A673 (cell line): ENCODE measurements at regions not wholly inside any gene's neighbourhood (a gene's known extent, or its start where the extent isn't known, plus 50 kb on each side); places are given as distances from the start of the nearest gene placed in this dataset.

Experiments used
- EZH2 ChIP-seq: fragments of 200-600 bp; sonication (generic); IDR thresholded peaks from 2 replicates; pipeline ENCODE4 v1.6.1; 2017; ENCODE audit warnings: borderline replicate concordance, low read depth, mild to moderate bottlenecking, mixed read lengths, antibody characterized with exemption, low read length; ENCODE audit not compliant: poor library complexity, severe bottlenecking
- TF ChIP-seq, protein P1 (sequence below): fragments of 300-800, 200-600 bp; sonication (generic); conservative IDR thresholded peaks from 2 replicates; pipeline ENCODE4 v1.5.1; 2017; ENCODE audit warnings: low read depth, mild to moderate bottlenecking, antibody characterized with exemption, low read length, moderate library complexity, mixed read lengths

DNA sequence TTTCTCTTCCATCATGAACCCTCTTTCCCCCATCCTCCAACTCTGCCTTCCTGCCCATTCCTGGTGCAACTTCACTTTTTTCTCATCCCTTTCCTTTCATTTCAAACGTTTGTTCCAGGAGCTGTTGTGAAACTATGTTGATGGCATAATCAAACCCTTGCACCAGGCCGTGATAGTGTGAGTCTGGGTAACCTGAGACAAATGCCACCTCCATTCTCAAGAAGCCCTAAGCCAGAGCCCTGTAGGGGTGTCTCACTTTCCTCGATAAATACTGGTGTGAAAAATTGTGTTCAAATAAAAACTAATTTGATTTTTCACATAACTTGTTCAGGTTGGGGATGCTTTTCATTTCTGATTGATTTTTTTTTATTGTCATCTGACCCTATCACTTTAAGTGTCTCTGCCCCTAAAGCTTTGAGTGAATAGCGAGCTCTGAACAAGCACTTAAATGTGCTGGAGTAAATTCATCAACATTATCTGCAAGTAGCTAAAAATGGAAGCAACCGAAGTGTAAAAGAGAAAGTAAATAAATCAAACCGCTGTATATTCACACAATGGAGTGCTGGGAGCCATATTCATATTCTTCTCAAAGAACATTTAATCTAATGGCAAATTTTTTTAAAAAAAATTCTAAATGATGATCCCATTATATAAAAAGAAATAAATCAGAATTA lies 303.1 kb upstream of the CDYL start:
- TF ChIP-seq, protein P1, sequence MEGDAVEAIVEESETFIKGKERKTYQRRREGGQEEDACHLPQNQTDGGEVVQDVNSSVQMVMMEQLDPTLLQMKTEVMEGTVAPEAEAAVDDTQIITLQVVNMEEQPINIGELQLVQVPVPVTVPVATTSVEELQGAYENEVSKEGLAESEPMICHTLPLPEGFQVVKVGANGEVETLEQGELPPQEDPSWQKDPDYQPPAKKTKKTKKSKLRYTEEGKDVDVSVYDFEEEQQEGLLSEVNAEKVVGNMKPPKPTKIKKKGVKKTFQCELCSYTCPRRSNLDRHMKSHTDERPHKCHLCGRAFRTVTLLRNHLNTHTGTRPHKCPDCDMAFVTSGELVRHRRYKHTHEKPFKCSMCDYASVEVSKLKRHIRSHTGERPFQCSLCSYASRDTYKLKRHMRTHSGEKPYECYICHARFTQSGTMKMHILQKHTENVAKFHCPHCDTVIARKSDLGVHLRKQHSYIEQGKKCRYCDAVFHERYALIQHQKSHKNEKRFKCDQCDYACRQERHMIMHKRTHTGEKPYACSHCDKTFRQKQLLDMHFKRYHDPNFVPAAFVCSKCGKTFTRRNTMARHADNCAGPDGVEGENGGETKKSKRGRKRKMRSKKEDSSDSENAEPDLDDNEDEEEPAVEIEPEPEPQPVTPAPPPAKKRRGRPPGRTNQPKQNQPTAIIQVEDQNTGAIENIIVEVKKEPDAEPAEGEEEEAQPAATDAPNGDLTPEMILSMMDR: no peak
- TF ChIP-seq EZH2: no peak
